Neural progenitor cell (in vitro differentiated cells): ENCODE measurements at regions not wholly inside any gene's neighbourhood (a gene's known extent, or its start where the extent isn't known, plus 50 kb on each side); places are given as distances from the start of the nearest gene placed in this dataset.

ENCODE experiments used
- DNase-seq: peaks from one replicate; pipeline ENCODE4 v3.0.0-alpha.2; 2016; ENCODE audit warnings: low spot score
- H2AFZ ChIP-seq: fragments of 200-600 bp; sonication (generic); replicated peaks from 2 replicates; pipeline ENCODE4 v1.6.1; 2016; ENCODE audit warnings: antibody characterized with exemption
- H3F3A ChIP-seq: fragments of 200-600 bp; sonication (generic); 2 replicates; pipeline ENCODE4 v1.6.1; 2016; ENCODE audit warnings: antibody characterized with exemption, low read depth
- H3K27ac ChIP-seq: fragments of 200-600 bp; sonication (generic); 2 replicates; pipeline ENCODE4 v1.5.1; 2016; ENCODE audit warnings: mild to moderate bottlenecking
- H3K27me3 ChIP-seq: fragments of 200-600 bp; sonication (generic); 2 replicates; pipeline ENCODE4 v1.6.1; 2016; ENCODE audit warnings: mild to moderate bottlenecking, moderate library complexity
- H3K36me3 ChIP-seq: fragments of 200-600 bp; sonication (generic); 2 replicates; pipeline ENCODE4 v1.5.1; 2016
- H3K4me1 ChIP-seq: fragments of 200-600 bp; sonication (generic); 2 replicates; pipeline ENCODE4 v1.6.1; 2016; ENCODE audit warnings: mixed run types
- H3K4me2 ChIP-seq: fragments of 200-600 bp; sonication (generic); 2 replicates; pipeline ENCODE4 v1.6.1; 2016
- H3K4me3 ChIP-seq: fragments of 200-600 bp; sonication (generic); 2 replicates; pipeline ENCODE4 v1.5.1; 2016
- H3K79me2 ChIP-seq: fragments of 200-600 bp; sonication (generic); 2 replicates; pipeline ENCODE4 v1.6.1; 2016; ENCODE audit warnings: low read depth
- H3K9ac ChIP-seq: fragments of 200-600 bp; sonication (generic); 2 replicates; pipeline ENCODE4 v1.6.1; 2016
- H3K9me3 ChIP-seq: fragments of 200-600 bp; sonication (generic); 2 replicates; pipeline ENCODE4 v1.5.1; 2016; ENCODE audit warnings: low read depth
- H4K20me1 ChIP-seq: fragments of 200-600 bp; sonication (generic); 2 replicates; pipeline ENCODE4 v1.6.1; 2016; ENCODE audit warnings: low read depth
- H3K27ac Mint-ChIP-seq: 3 replicates; pipeline ENCODE4 v1.8.0; 2021; ENCODE audit warnings: mixed read lengths
- H3K27me3 Mint-ChIP-seq: 2 replicates; pipeline ENCODE4 v1.8.0; 2022; ENCODE audit warnings: low read depth, mild to moderate bottlenecking, inconsistent platforms, moderate library complexity, mixed read lengths; ENCODE audit not compliant: insufficient read depth
- H3K36me3 Mint-ChIP-seq: 3 replicates; pipeline ENCODE4 v1.8.0; 2021; ENCODE audit warnings: mixed read lengths
- H3K4me1 Mint-ChIP-seq: 3 replicates; pipeline ENCODE4 v1.8.0; 2021; ENCODE audit warnings: mixed read lengths
- H3K4me3 Mint-ChIP-seq: 3 replicates; pipeline ENCODE4 v1.8.0; 2021; ENCODE audit warnings: mild to moderate bottlenecking, moderate library complexity, mixed read lengths
- H3K9me3 Mint-ChIP-seq: 3 replicates; pipeline ENCODE4 v1.8.0; 2020; ENCODE audit warnings: mixed read lengths
- CTCF ChIP-seq: fragments of 200-600 bp; sonication (generic); IDR thresholded peaks from 2 replicates; pipeline ENCODE4 v1.5.1; 2017; ENCODE audit warnings: antibody characterized with exemption, mild to moderate bottlenecking
- EZH2 ChIP-seq: fragments of 200-600 bp; sonication (generic); IDR thresholded peaks from 2 replicates; pipeline ENCODE4 v1.6.1; 2017; ENCODE audit warnings: antibody characterized with exemption, mild to moderate bottlenecking, moderate library complexity
- EZH2phosphoT487 ChIP-seq: fragments of 200-600 bp; sonication (generic); IDR thresholded peaks from 2 replicates; pipeline ENCODE4 v1.6.1; 2017; ENCODE audit warnings: antibody characterized with exemption

- no peak for DNase-seq
- Mint-ChIP-seq H3K9me3 (peaks cover 2% of the 10 kb centered on the region), H3K4me3 (no peak overlapping the region), H3K4me1 (peaks cover 7% of the 10 kb centered on the region), H3K27ac (no peak overlapping the region), H3K36me3 (no peaks in the 10 kb centered on the region), H3K27me3 (no peaks in the 10 kb centered on the region)
- no peaks in the 10 kb centered on the region for H3K27me3 ChIP-seq
- no peak overlapping the region for H2AFZ ChIP-seq
- H3K9me3 ChIP-seq = no peaks in the 10 kb centered on the region
- no peak overlapping the region for H3K4me3 ChIP-seq
- no peaks in the 10 kb centered on the region for H3K79me2 ChIP-seq
- H3K27ac ChIP-seq = no peak overlapping the region
- no peaks in the 10 kb centered on the region for H3F3A ChIP-seq
- TF ChIP-seq EZH2 = no peak
- no peak for TF ChIP-seq CTCF
- TF ChIP-seq EZH2phosphoT487 = no peak
- no peak overlapping the region for H3K9ac ChIP-seq
- H3K4me1 ChIP-seq = no peaks in the 10 kb centered on the region
- H3K36me3 ChIP-seq = no peaks in the 10 kb centered on the region
- H4K20me1 ChIP-seq = no peaks in the 10 kb centered on the region
- H3K4me2 ChIP-seq = no peak overlapping the region
These were observed 1011.5 kb upstream of the NUDT12 start for GRCh38 chr5:104573949-104574709.

- H3K4me3 Mint-ChIP-seq = no peak overlapping the region
- H3K4me1 Mint-ChIP-seq = peaks cover 7% of the 10 kb centered on the region
- Histone ChIP-seq H3K79me2 (no peaks in the 10 kb centered on the region), H4K20me1 (no peaks in the 10 kb centered on the region), H3K4me1 (no peaks in the 10 kb centered on the region), H3F3A (no peaks in the 10 kb centered on the region), H3K9ac (no peak overlapping the region), H3K27ac (no peak overlapping the region), H2AFZ (no peak overlapping the region), H3K9me3 (no peaks in the 10 kb centered on the region), H3K27me3 (no peaks in the 10 kb centered on the region), H3K4me2 (no peak overlapping the region), H3K4me3 (no peak overlapping the region), H3K36me3 (no peaks in the 10 kb centered on the region)
- no peaks in the 10 kb centered on the region for H3K36me3 Mint-ChIP-seq
- DNase-seq = no peak
- H3K27me3 Mint-ChIP-seq = no peaks in the 10 kb centered on the region
- H3K9me3 Mint-ChIP-seq = peaks cover 5% of the 10 kb centered on the region
- TF ChIP-seq CTCF (no peak), EZH2phosphoT487 (no peak), EZH2 (no peak)
- no peak overlapping the region for H3K27ac Mint-ChIP-seq
These were observed 1007.0 kb upstream of the NUDT12 start for GRCh38 chr5:104569621-104570020.

- Histone ChIP-seq H3K4me1 (no peaks in the 10 kb centered on the region), H2AFZ (no peak overlapping the region), H3K27me3 (no peaks in the 10 kb centered on the region), H3K4me3 (no peak overlapping the region), H3K4me2 (no peak overlapping the region), H3K79me2 (no peaks in the 10 kb centered on the region), H4K20me1 (no peaks in the 10 kb centered on the region), H3K9ac (no peak overlapping the region), H3F3A (no peaks in the 10 kb centered on the region), H3K27ac (no peak overlapping the region), H3K9me3 (no peaks in the 10 kb centered on the region), H3K36me3 (no peaks in the 10 kb centered on the region)
- Mint-ChIP-seq H3K9me3 (peaks cover 5% of the 10 kb centered on the region), H3K36me3 (no peaks in the 10 kb centered on the region), H3K27me3 (no peaks in the 10 kb centered on the region), H3K4me3 (no peak overlapping the region), H3K27ac (no peak overlapping the region), H3K4me1 (no peaks in the 10 kb centered on the region)
- DNase-seq = no peak
- TF ChIP-seq EZH2 = no peak
- TF ChIP-seq CTCF = no peak
- TF ChIP-seq EZH2phosphoT487 = no peak
These were observed 1001.9 kb upstream of the NUDT12 start for GRCh38 chr5:104564530-104564929.
